ENCODE measurements at regions not wholly inside any gene's neighbourhood (a gene's known extent, or its start where the extent isn't known, plus 50 kb on each side); places are given as distances from the start of the nearest gene placed in this dataset.

GRCh38 chr11:101792814-101793213 is 122.0 kb upstream of the CEP126 start:
- H3K23me2 ChIP-seq (ENCODE audit: insufficient read length, low read depth, low read length, poor library complexity, severe bottlenecking): no peaks in the 10 kb centered on the region
- no peak for TF ChIP-seq CTCF (conservative IDR thresholded peaks at IDR 0.05)
- no peak overlapping the region for H2BK120ac ChIP-seq (ENCODE audit: low read depth, low read length, poor library complexity, severe bottlenecking)
- H3K4me1 ChIP-seq (ENCODE audit: insufficient read depth, low read length): peaks cover 3% of the 10 kb centered on the region; the same call in 1 of the 2 replicates
- Mint-ChIP-seq H3K4me3 (no peak overlapping the region), H3K4me1 (peaks cover 15 to 18% of the 10 kb centered on the region in 2 experiments), H3K27ac (peak overlapping the region in 1 of 3 experiments; percentile 37; a peak in 1 of 7 replicates), H3K9me3 (no peaks in the 10 kb centered on the region; a peak in 1 of 5 replicates), H3K36me3 (ENCODE audit: insufficient read depth in 1 of 3, low read depth in 3 of 3) (no peaks in the 10 kb centered on the region), H3K27me3 (ENCODE audit: low read depth) (no peaks in the 10 kb centered on the region)
- H3K9me3 ChIP-seq (ENCODE audit: control insufficient read depth, low read depth, low read length): no peaks in the 10 kb centered on the region
- no peak overlapping the region for H3K4ac ChIP-seq (ENCODE audit: low read depth, low read length)
- no peak overlapping the region for H3K14ac ChIP-seq (ENCODE audit: insufficient read depth, low read length)
- no peak overlapping the region for H2BK12ac ChIP-seq (ENCODE audit: insufficient read length, low read depth, low read length)
- H3K56ac ChIP-seq (ENCODE audit: insufficient read length, low read depth, low read length): no peak overlapping the region
- H3K9ac ChIP-seq (ENCODE audit: extremely low read depth, insufficient read length, low read length): no peak overlapping the region
- no peak overlapping the region for H4K91ac ChIP-seq (ENCODE audit: insufficient read length, low read depth, low read length)
- no peaks in the 10 kb centered on the region for H3K79me2 ChIP-seq (ENCODE audit: insufficient read depth, low read length)
- no peak overlapping the region for H4K8ac ChIP-seq (replicated peaks; ENCODE audit: insufficient read length, low read depth, low read length)
- H2AFZ ChIP-seq (ENCODE audit: low read length): no peak overlapping the region
- no peak overlapping the region for H2BK15ac ChIP-seq (ENCODE audit: low read depth, low read length)
- no peak overlapping the region for H3T11ph ChIP-seq (ENCODE audit: low read length)
- no peak overlapping the region for H2BK5ac ChIP-seq (ENCODE audit: insufficient read length, low read length)
- no peak overlapping the region for H4K5ac ChIP-seq (ENCODE audit: insufficient read length, low read depth, low read length)
- no peak overlapping the region for H2BK20ac ChIP-seq (ENCODE audit: low read depth, low read length, poor library complexity, severe bottlenecking)
- no peak for DNase-seq
- no peak overlapping the region for H3K27ac ChIP-seq (ENCODE audit: insufficient read length, low read depth, low read length)
- no peak overlapping the region for H3K23ac ChIP-seq (ENCODE audit: insufficient read length, low read depth, low read length)
- WGBS (ENCODE audit: extremely low coverage, insufficient read length, low lambda C conversion rate): no CpG with 5 or more reads among the region's 2 CpGs
- H3K79me1 ChIP-seq (ENCODE audit: insufficient read depth, low read depth, low read length, poor library complexity, severe bottlenecking): no peaks in the 10 kb centered on the region
- H3K18ac ChIP-seq (ENCODE audit: insufficient read length, low read depth, low read length): no peak overlapping the region
- no peak overlapping the region for H2AK5ac ChIP-seq (ENCODE audit: insufficient read length, low read length)
- no peak overlapping the region for H3K4me2 ChIP-seq (ENCODE audit: insufficient read depth, insufficient read length, low read length)
- H3K27me3 ChIP-seq (ENCODE audit: insufficient read depth, low read length): no peaks in the 10 kb centered on the region
- H4K20me1 ChIP-seq (ENCODE audit: control insufficient read depth, insufficient read depth, insufficient read length): no peaks in the 10 kb centered on the region

Data from H9 (cell line).